GM10248 (cell line): ENCODE measurements at regions not wholly inside any gene's neighbourhood (a gene's known extent, or its start where the extent isn't known, plus 50 kb on each side); places are given as distances from the start of the nearest gene placed in this dataset.

ENCODE experiments used
- CTCF ChIA-PET: fragments of 300-600 bp; sonication (Branson Sonifier 250); formaldehyde crosslinking; extraction: SDS; loops from one replicate; lab custom pipeline; 2021; ENCODE audit warnings: antibody characterized with exemption; lab: Yijun Ruan, JAX
- POLR2A ChIA-PET: fragments of 350-650 bp; sonication (Branson Sonifier 250); formaldehyde crosslinking; extraction: SDS; loops from one replicate; lab custom pipeline; 2020; ENCODE audit warnings: antibody characterized with exemption; lab: Yijun Ruan, JAX
- DNase-seq: peaks from one replicate; pipeline ENCODE4 v3.0.0; 2012; ENCODE audit errors: extremely low spot score
- TF ChIP-seq, protein P1 (sequence below): IDR thresholded peaks from 2 replicates; pipeline ENCODE4 v1.5.1; 2012; ENCODE audit warnings: mild to moderate bottlenecking, low read depth; ENCODE audit errors: extremely low read depth, missing control alignments, control extremely low read depth

DNA sequence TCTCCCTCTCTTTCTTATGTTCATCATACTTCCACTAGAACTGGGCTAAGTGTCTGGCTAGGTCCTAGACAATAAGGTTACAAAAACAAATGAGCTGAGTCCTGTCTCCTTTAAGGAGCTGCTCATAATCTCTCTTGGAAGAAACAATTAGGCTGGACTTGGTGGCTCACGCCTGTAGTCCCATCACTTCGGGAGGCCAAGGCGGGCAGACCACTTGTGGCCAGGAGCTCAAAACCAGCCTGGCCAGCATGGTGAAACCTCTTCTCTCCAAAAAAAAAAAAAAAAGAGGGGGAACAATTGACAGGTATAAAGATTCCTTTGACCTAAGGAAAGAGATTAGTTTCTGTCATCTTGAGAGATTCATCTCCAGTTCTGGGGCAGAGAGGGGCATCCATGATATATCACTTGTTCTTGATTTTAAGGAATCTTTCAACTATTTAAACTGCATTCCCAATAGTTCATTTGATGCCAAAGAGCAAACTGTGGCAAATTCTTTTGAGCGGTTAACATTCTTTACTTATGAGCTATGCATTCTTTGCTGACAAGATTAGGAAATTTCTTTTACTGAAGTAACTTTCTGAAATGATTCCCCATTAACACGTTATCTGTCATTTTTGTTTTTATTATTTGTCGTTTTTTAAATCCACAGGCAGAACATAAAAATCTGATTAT, 125.5 kb downstream of the C11orf87 start:
- DNase-seq: no peak
- ChIA-PET POLR2A (no interaction called here), CTCF (no interaction called here)
- TF ChIP-seq, protein P1, sequence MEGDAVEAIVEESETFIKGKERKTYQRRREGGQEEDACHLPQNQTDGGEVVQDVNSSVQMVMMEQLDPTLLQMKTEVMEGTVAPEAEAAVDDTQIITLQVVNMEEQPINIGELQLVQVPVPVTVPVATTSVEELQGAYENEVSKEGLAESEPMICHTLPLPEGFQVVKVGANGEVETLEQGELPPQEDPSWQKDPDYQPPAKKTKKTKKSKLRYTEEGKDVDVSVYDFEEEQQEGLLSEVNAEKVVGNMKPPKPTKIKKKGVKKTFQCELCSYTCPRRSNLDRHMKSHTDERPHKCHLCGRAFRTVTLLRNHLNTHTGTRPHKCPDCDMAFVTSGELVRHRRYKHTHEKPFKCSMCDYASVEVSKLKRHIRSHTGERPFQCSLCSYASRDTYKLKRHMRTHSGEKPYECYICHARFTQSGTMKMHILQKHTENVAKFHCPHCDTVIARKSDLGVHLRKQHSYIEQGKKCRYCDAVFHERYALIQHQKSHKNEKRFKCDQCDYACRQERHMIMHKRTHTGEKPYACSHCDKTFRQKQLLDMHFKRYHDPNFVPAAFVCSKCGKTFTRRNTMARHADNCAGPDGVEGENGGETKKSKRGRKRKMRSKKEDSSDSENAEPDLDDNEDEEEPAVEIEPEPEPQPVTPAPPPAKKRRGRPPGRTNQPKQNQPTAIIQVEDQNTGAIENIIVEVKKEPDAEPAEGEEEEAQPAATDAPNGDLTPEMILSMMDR: no peak

DNA sequence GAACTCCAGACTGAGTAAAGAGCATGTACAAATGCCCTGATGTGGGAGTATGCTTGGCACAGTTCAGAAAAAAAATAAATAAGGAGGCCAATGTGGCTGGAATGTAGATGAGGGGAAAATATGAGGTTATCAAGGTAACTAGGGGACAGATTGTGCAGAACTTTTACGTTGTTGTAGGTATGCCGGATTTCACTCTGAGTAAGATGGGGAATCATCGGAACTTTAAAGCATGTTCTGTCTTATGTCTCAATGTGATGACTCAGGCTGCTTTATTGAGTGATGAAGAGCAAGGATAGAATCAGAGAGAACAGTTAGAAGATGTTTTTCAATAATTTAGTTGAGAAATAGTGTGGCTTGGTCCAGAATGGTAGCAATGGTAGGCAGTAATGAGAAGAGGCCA, 130.4 kb downstream of the C11orf87 start:
- ChIA-PET CTCF (no interaction called here), POLR2A (no interaction called here)
- DNase-seq: no peak
- TF ChIP-seq, protein P1: no peak

DNA sequence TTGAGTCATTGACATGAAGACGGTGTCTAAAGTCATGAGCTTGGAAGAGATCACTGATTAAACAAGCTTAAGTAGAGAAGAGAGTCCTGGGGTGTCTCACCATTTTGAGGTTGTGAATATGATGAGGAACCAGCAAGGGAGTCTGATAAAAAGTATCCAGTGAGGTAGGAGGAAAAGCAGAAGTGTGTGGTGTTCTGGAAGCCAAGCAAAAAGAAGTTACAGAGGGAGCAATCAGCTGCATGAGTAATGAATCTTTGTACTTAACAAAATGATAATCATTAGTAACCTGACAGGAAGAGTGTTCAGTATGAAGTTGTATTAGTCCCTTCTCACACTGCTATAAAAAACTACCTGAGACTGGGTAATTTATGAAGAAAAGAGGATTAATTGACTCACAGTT, 131.3 kb downstream of the C11orf87 start:
- CTCF ChIA-PET: no interaction called here
- no peak for DNase-seq
- POLR2A ChIA-PET: no interaction called here
- TF ChIP-seq, protein P1: no peak

DNA sequence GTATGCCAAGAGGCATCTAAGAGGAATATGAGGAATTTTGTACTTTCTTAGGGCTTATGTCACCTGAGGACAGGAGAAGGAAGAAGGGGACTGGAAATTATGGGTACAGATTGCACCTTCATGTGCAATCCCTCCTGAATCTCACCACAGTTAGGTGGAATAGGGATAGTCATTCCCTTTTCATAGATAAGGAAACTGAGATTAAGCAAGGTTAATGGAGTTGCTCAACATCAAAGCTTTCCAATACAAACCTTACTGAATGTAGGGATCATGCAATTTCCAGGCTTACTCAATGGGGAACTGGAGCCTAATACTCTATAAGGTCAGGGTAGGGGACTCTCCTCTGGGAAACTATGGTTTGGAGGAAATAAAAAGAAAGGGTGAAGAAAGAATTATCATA, 133.0 kb downstream of the C11orf87 start:
- TF ChIP-seq, protein P1: no peak

DNA sequence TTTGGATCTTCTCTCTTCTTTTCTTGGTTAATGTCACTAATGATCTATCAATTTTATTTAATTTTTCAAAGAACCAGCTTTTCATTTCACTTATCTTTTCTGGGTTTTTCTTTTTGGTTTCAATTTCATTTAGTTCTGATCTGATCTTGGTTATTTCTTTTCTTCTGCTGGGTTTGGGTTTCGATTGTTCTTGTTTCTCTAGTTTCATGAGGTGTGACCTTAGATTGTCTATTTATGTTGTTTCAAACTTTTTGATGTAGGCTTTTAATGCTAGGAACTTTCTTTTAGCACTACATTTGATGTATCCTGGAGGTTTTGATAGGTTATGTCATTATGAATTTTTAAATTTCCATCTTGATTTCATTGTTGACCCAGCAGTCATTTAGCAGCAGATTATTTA, 142.3 kb downstream of the C11orf87 start:
- no peak for DNase-seq
- TF ChIP-seq, protein P1: no peak
- CTCF ChIA-PET: no interaction called here
- POLR2A ChIA-PET: no interaction called here

More for the DNA sequence above, 133.0 kb downstream of the C11orf87 start:
- DNase-seq: no peak
- CTCF ChIA-PET: no interaction called here
- POLR2A ChIA-PET: no interaction called here

DNA sequence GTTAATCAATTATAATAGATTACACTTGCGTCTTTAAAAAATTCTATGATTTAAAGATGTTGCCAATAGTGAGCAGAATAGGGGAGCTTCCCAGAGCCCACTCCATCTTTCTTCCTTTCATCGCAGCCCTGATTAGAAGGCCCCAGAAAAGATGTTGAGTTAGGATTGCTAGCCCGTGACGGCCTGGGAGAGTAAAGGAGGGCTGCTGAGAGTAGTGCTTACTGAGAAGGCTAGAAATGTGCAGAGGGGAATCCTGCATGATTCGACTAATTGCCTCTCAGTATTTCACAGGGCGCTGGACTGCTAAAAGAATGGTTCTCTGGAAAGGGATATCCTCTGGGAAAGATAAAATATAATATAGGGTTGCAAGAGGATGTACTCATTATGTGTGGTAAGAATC, 160.5 kb downstream of the C11orf87 start:
- POLR2A ChIA-PET: no interaction called here
- CTCF ChIA-PET: interaction anchor here (1.5 kb wide), 1 partner anchor 11 kb away, joined by 4 read pairs; no protein-coding TSS in a partner anchor
- DNase-seq: no peak
- TF ChIP-seq, protein P1: no peak
